ENCODE measurements at regions not wholly inside any gene's neighbourhood (a gene's known extent, or its start where the extent isn't known, plus 50 kb on each side); places are given as distances from the start of the nearest gene placed in this dataset.

DNA sequence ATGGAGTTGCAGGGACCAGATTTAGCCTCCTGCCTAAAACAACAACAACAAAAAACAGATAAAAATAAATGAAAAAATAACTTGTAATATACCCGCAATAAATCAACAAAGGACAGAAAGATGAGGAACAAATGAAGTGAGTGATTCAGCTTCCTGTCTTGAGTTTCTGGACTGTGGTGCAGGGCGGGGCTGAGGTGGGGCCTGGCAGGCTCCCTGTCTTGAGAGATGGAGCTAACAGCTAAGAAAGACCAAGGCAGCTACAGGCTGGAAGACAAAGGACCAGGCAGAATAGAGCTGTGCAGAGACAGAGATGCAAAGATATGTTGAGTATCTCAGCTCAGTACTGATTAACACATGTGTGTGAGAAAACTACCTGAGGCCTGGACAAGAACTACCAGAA, 879.2 kb downstream of the AACS start:
- no peaks in the 10 kb centered on the region for H3K36me3 ChIP-seq (ENCODE audit: control insufficient read depth in 4 of 4, insufficient read depth in 4 of 4, low read length in 4 of 4)
- H3K4me1 ChIP-seq (ENCODE audit: control insufficient read depth in 5 of 5, insufficient read depth in 5 of 5, low read length in 5 of 5): no peaks in the 10 kb centered on the region
- TF ChIP-seq, protein P1, sequence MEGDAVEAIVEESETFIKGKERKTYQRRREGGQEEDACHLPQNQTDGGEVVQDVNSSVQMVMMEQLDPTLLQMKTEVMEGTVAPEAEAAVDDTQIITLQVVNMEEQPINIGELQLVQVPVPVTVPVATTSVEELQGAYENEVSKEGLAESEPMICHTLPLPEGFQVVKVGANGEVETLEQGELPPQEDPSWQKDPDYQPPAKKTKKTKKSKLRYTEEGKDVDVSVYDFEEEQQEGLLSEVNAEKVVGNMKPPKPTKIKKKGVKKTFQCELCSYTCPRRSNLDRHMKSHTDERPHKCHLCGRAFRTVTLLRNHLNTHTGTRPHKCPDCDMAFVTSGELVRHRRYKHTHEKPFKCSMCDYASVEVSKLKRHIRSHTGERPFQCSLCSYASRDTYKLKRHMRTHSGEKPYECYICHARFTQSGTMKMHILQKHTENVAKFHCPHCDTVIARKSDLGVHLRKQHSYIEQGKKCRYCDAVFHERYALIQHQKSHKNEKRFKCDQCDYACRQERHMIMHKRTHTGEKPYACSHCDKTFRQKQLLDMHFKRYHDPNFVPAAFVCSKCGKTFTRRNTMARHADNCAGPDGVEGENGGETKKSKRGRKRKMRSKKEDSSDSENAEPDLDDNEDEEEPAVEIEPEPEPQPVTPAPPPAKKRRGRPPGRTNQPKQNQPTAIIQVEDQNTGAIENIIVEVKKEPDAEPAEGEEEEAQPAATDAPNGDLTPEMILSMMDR (IDR thresholded peaks at IDR 0.05; ENCODE audit: control extremely low read depth, extremely low read depth): no peak
- no peaks in the 10 kb centered on the region for H3K9me3 ChIP-seq (ENCODE audit: control insufficient read depth in 4 of 4, insufficient read depth in 3 of 4, low read length in 3 of 4)
- H3K27me3 ChIP-seq (ENCODE audit: control insufficient read depth in 3 of 3, insufficient read depth in 3 of 3, low read length in 2 of 3): no peaks in the 10 kb centered on the region
- 86 to 89% methylated on average over 2 of the region's 2 CpGs for WGBS, 2 donors
- no peak for DNase-seq
- no peak for ATAC-seq (ENCODE audit: insufficient read depth, low FRiP score)
- H3K27ac ChIP-seq (ENCODE audit: low read depth in 1 of 2, low read length in 1 of 2): no peak overlapping the region
- H3K4me3 ChIP-seq: no peak overlapping the region
- H3K9ac ChIP-seq (ENCODE audit: insufficient read depth in 1 of 2, low read length in 2 of 2): no peak overlapping the region

DNA sequence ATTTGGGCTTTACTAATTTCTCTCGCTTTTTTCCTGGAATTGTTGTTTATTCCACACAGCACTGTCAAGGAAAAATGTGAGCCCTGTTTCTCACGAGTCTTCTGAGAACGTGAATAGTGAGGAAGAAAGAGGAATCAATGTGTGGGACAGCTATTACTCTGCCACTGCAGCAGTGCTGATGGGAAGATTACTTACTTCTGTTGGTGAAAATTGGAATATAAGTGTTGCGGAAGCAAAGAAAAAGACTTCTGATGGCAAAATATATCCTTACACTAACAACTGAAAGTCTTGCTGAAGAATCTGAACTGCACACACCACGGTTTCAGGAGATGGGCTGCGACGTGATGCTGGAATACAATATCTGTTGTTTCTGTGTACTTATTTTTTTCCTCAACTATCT, 884.2 kb downstream of the AACS start:
- no peak for DNase-seq
- WGBS, 2 donors: 84 to 88% methylated on average over 7 of the region's 7 CpGs
- TF ChIP-seq, protein P1 (IDR thresholded peaks at IDR 0.05; ENCODE audit: control extremely low read depth, extremely low read depth): no peak
- no peaks in the 10 kb centered on the region for H3K4me1 ChIP-seq (ENCODE audit: control insufficient read depth in 5 of 5, insufficient read depth in 5 of 5, low read length in 5 of 5)
- no peak overlapping the region for H3K4me3 ChIP-seq
- H3K27me3 ChIP-seq (ENCODE audit: control insufficient read depth in 3 of 3, insufficient read depth in 3 of 3, low read length in 2 of 3): no peaks in the 10 kb centered on the region
- no peak overlapping the region for H3K9ac ChIP-seq (ENCODE audit: insufficient read depth in 1 of 2, low read length in 2 of 2)
- H3K9me3 ChIP-seq (ENCODE audit: control insufficient read depth in 4 of 4, insufficient read depth in 3 of 4, low read length in 3 of 4): peaks cover 0 to 4% (median 0%) of the 10 kb centered on the region in 4 donors
- no peak for ATAC-seq (ENCODE audit: insufficient read depth, low FRiP score)
- no peaks in the 10 kb centered on the region for H3K36me3 ChIP-seq (ENCODE audit: control insufficient read depth in 4 of 4, insufficient read depth in 4 of 4, low read length in 4 of 4)
- H3K27ac ChIP-seq (ENCODE audit: low read depth in 1 of 2, low read length in 1 of 2): no peak overlapping the region

DNA sequence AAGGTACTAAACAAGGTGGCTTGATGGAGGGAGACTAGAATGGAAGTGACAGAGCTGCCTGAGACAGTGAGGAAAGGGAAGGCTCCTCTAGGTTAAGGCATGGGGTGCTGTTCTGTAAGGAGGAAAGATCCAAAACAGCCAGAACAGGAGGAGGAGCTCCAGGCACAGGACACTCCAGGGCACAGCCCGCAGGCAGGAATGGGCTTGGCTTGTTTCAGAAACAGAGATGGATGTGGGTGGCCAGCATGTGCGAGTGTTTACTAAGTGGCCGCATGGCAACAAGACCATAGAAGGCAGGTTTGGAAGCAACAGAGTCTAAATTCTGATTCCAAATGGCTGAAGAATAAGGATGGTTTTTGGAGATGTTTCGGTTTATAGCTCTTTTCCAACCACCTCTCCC, 889.1 kb downstream of the AACS start:
- no peaks in the 10 kb centered on the region for H3K27me3 ChIP-seq (ENCODE audit: control insufficient read depth in 3 of 3, insufficient read depth in 3 of 3, low read length in 2 of 3)
- WGBS, 2 donors: 82 to 84% methylated on average over 4 of the region's 4 CpGs
- no peaks in the 10 kb centered on the region for H3K4me1 ChIP-seq (ENCODE audit: control insufficient read depth in 5 of 5, insufficient read depth in 5 of 5, low read length in 5 of 5)
- ATAC-seq (ENCODE audit: insufficient read depth, low FRiP score) (no peak), DNase-seq (no peak)
- no peaks in the 10 kb centered on the region for H3K36me3 ChIP-seq (ENCODE audit: control insufficient read depth in 4 of 4, insufficient read depth in 4 of 4, low read length in 4 of 4)
- peaks cover 0 to 4% (median 0%) of the 10 kb centered on the region in 4 donors for H3K9me3 ChIP-seq (ENCODE audit: control insufficient read depth in 4 of 4, insufficient read depth in 3 of 4, low read length in 3 of 4)
- no peak overlapping the region for H3K9ac ChIP-seq (ENCODE audit: insufficient read depth in 1 of 2, low read length in 2 of 2)
- H3K27ac ChIP-seq (ENCODE audit: low read depth in 1 of 2, low read length in 1 of 2): no peak overlapping the region
- no peak overlapping the region for H3K4me3 ChIP-seq
- TF ChIP-seq, protein P1 (IDR thresholded peaks at IDR 0.05; ENCODE audit: control extremely low read depth, extremely low read depth): no peak

DNA sequence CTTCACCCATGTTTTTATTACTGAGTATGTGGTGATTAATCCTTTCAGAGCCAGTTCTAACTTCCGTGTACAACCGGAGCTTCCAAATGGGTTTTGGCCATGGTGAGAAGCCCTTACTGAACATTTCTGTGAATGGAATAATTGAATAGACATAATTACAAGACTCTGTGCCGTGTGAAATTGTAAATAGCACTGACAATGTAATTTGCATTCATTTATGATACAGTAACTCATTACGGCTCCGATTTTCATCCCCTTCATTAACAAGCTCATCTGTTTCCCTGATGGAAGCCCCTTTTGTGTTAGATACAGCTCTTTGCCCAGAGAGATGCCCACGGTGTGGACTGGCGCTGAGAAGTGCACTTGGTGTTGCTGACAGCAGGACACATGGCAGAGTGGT, 891.0 kb downstream of the AACS start:
- ATAC-seq (ENCODE audit: insufficient read depth, low FRiP score) (no peak), DNase-seq (no peak)
- Histone ChIP-seq H3K4me1 (ENCODE audit: control insufficient read depth in 5 of 5, insufficient read depth in 5 of 5, low read length in 5 of 5) (no peaks in the 10 kb centered on the region), H3K9ac (ENCODE audit: insufficient read depth in 1 of 2, low read length in 2 of 2) (no peak overlapping the region), H3K36me3 (ENCODE audit: control insufficient read depth in 4 of 4, insufficient read depth in 4 of 4, low read length in 4 of 4) (no peaks in the 10 kb centered on the region), H3K27me3 (ENCODE audit: control insufficient read depth in 3 of 3, insufficient read depth in 3 of 3, low read length in 2 of 3) (no peaks in the 10 kb centered on the region), H3K4me3 (no peak overlapping the region), H3K27ac (ENCODE audit: low read depth in 1 of 2, low read length in 1 of 2) (no peak overlapping the region), H3K9me3 (ENCODE audit: control insufficient read depth in 4 of 4, insufficient read depth in 3 of 4, low read length in 3 of 4) (peaks cover 0 to 5% (median 3%) of the 10 kb centered on the region in 4 donors)
- WGBS, 2 donors: 80 to 83% methylated on average over 7 of the region's 7 CpGs
- TF ChIP-seq, protein P1 (IDR thresholded peaks at IDR 0.05; ENCODE audit: control extremely low read depth, extremely low read depth): no peak
